BJ (cell line): ENCODE measurements at regions not wholly inside any gene's neighbourhood (a gene's known extent, or its start where the extent isn't known, plus 50 kb on each side); places are given as distances from the start of the nearest gene placed in this dataset.

Experiments
- CTCF ChIA-PET: fragments of 350-600 bp; formaldehyde crosslinking; extraction: SDS; loops from one replicate; lab custom pipeline; 2021; ENCODE audit warnings: antibody characterized with exemption, inconsistent platforms; lab: Yijun Ruan, JAX
- POLR2A ChIA-PET: fragments of 300-600 bp; sonication (Branson Sonifier 250); formaldehyde crosslinking; extraction: SDS; loops from one replicate; lab custom pipeline; 2021; ENCODE audit warnings: antibody characterized with exemption; lab: Charles Lee
- DNase-seq: peaks from one replicate; pipeline ENCODE4 v3.0.0-alpha.2; 2011; ENCODE audit warnings: low read depth
- H3K27me3 ChIP-seq: 2 replicates; pipeline ENCODE4 v1.6.0; 2011; ENCODE audit warnings: low read length; ENCODE audit not compliant: control insufficient read depth, insufficient read depth
- H3K36me3 ChIP-seq: 2 replicates; pipeline ENCODE4 v1.5.1; 2011; ENCODE audit warnings: low read length; ENCODE audit not compliant: control insufficient read depth, insufficient read depth
- H3K4me3 ChIP-seq: 2 replicates; pipeline ENCODE4 v1.5.1; 2011; ENCODE audit warnings: low read depth, mild to moderate bottlenecking, control low read depth, low read length
- CTCF ChIP-seq: IDR thresholded peaks from 2 replicates; pipeline ENCODE4 v1.5.1; 2011; ENCODE audit warnings: low read depth, mild to moderate bottlenecking, control low read depth, inconsistent platforms, low read length, moderate library complexity; ENCODE audit not compliant: insufficient read depth

- ChIA-PET POLR2A (no interaction called here), CTCF (no interaction called here)
- TF ChIP-seq CTCF: no peak
- DNase-seq: no peak
- no peaks in the 10 kb centered on the region for H3K27me3 ChIP-seq
- no peak overlapping the region for H3K4me3 ChIP-seq
- no peaks in the 10 kb centered on the region for H3K36me3 ChIP-seq
Observed at GRCh38 chr2:226608451-226608850, 191.2 kb downstream of the IRS1 start.

GRCh38 chr2:226607379-226607778 lies 192.2 kb downstream of the IRS1 start:
- Histone ChIP-seq H3K4me3 (no peak overlapping the region), H3K36me3 (no peaks in the 10 kb centered on the region), H3K27me3 (no peaks in the 10 kb centered on the region)
- POLR2A ChIA-PET: no interaction called here
- DNase-seq: no peak
- CTCF ChIA-PET: no interaction called here
- TF ChIP-seq CTCF: no peak

GRCh38 chr2:226605642-226606041 lies 194.0 kb downstream of the IRS1 start:
- CTCF ChIA-PET: no interaction called here
- Histone ChIP-seq H3K27me3 (no peaks in the 10 kb centered on the region), H3K36me3 (no peaks in the 10 kb centered on the region), H3K4me3 (no peak overlapping the region)
- POLR2A ChIA-PET: no interaction called here
- TF ChIP-seq CTCF: no peak
- no peak for DNase-seq

- ChIA-PET CTCF (no interaction called here), POLR2A (no interaction called here)
- Histone ChIP-seq H3K4me3 (no peak overlapping the region), H3K36me3 (no peaks in the 10 kb centered on the region), H3K27me3 (no peaks in the 10 kb centered on the region)
- no peak for DNase-seq
- no peak for TF ChIP-seq CTCF
Observed at GRCh38 chr2:226603606-226604005, 196.0 kb downstream of the IRS1 start.

GRCh38 chr2:226601881-226602662 lies 197.5 kb downstream of the IRS1 start:
- CTCF ChIA-PET: interaction anchor here (1.6 kb wide), 1 partner anchor 10 kb away, joined by 5 read pairs; no protein-coding TSS in a partner anchor
- no peak for TF ChIP-seq CTCF
- POLR2A ChIA-PET: interaction anchor here (0.6 kb wide), 1 partner anchor 141 kb away, joined by 7 read pairs; no protein-coding TSS in a partner anchor
- H3K36me3 ChIP-seq: no peaks in the 10 kb centered on the region
- peak; percentile 41 for DNase-seq
- H3K4me3 ChIP-seq: no peak overlapping the region
- no peaks in the 10 kb centered on the region for H3K27me3 ChIP-seq
